SK-N-SH (cell line): ENCODE measurements at regions not wholly inside any gene's neighbourhood (a gene's known extent, or its start where the extent isn't known, plus 50 kb on each side); places are given as distances from the start of the nearest gene placed in this dataset.

ENCODE experiments used
- CTCF ChIA-PET: fragments of 300-600, 350-600 bp; formaldehyde crosslinking; extraction: SDS; loops from one replicate; lab custom pipeline; 2021; lab: Yijun Ruan, JAX
- POLR2A ChIA-PET: fragments of 350-600 bp; sonication (Branson Sonifier 250); formaldehyde crosslinking; extraction: SDS; loops from one replicate; lab custom pipeline; 2020; ENCODE audit warnings: antibody characterized with exemption, inconsistent platforms; lab: Yijun Ruan, JAX
- DNase-seq: peaks from one replicate; pipeline ENCODE4 v3.0.0; 2012
- H2AFZ ChIP-seq: fragments of 200-600 bp; sonication (generic); 2 replicates; pipeline ENCODE4 v1.8.1; 2016; ENCODE audit warnings: antibody characterized with exemption, mild to moderate bottlenecking, low read depth
- H3F3A ChIP-seq: fragments of 200-600 bp; sonication (generic); replicated peaks from 2 replicates; pipeline ENCODE3; 2016; ENCODE audit warnings: antibody characterized with exemption, mild to moderate bottlenecking; ENCODE audit not compliant: insufficient read depth
- H3K27ac ChIP-seq, 2 experiments: fragments of 200-500 bp in 1 of 2; fragments of 200-600 bp in 1 of 2; sonication (Bioruptor generic) in 1 of 2; sonication (generic), shearing (Covaris generic) in 1 of 2; 2 replicates each; pipeline versions ENCODE4 v1.5.1 to v1.6.1; 2014 to 2016; ENCODE audit warnings: low read depth in 2 of 2, inconsistent platforms in 1 of 2, low read length in 1 of 2, mild to moderate bottlenecking in 1 of 2, mixed read lengths in 1 of 2
- H3K27me3 ChIP-seq: fragments of 200-600 bp; sonication (generic), shearing (Covaris generic); 2 replicates; pipeline ENCODE4 v1.6.1; 2016; ENCODE audit warnings: mixed run types; ENCODE audit not compliant: insufficient read depth
- H3K36me3 ChIP-seq, 2 experiments: fragments of 200-500 bp in 1 of 2; fragments of 200-600 bp in 1 of 2; sonication (Bioruptor generic) in 1 of 2; sonication (generic) in 1 of 2; replicated peaks in 1 of 2; 2 replicates each; pipeline versions ENCODE3 to v1.5.1; 2014 to 2016; ENCODE audit warnings: low read length in 1 of 2, mild to moderate bottlenecking in 1 of 2; ENCODE audit not compliant: insufficient read depth in 2 of 2, control insufficient read depth in 1 of 2
- H3K4me1 ChIP-seq, 2 experiments: fragments of 200-500 bp in 1 of 2; fragments of 200-600 bp in 1 of 2; sonication (Bioruptor generic) in 1 of 2; sonication (generic), shearing (Covaris generic) in 1 of 2; 2 replicates each; pipeline versions ENCODE4 v1.5.1 to v1.6.1; 2014 to 2016; ENCODE audit warnings: low read depth in 1 of 2, low read length in 1 of 2, mixed run types in 1 of 2; ENCODE audit not compliant: insufficient read depth in 2 of 2, control insufficient read depth in 1 of 2
- H3K4me2 ChIP-seq: fragments of 200-600 bp; sonication (generic), shearing (Covaris generic); 2 replicates; pipeline ENCODE4 v1.6.1; 2017; ENCODE audit warnings: mixed run types
- H3K4me3 ChIP-seq, 2 experiments: fragments of 200-500 bp in 1 of 2; fragments of 200-600 bp in 1 of 2; sonication (Bioruptor generic) in 1 of 2; sonication (generic), shearing (Covaris generic) in 1 of 2; 2 replicates each; pipeline versions ENCODE4 v1.5.1 to v1.8.1; 2014 to 2016; ENCODE audit warnings: low read depth in 2 of 2, inconsistent platforms in 1 of 2, low read length in 1 of 2, mild to moderate bottlenecking in 1 of 2, mixed read lengths in 1 of 2, moderate library complexity in 1 of 2
- H3K79me2 ChIP-seq: fragments of 200-600 bp; sonication (generic); 2 replicates; pipeline ENCODE4 v1.8.1; 2017; ENCODE audit warnings: mild to moderate bottlenecking; ENCODE audit not compliant: insufficient read depth
- H3K9ac ChIP-seq: fragments of 200-600 bp; sonication (generic); 2 replicates; pipeline ENCODE4 v1.6.1; 2017; ENCODE audit warnings: mixed run types
- H3K9me2 ChIP-seq: fragments of 200-600 bp; sonication (generic); 2 replicates; pipeline ENCODE4 v1.6.1; 2017; ENCODE audit warnings: mixed run types
- H3K9me3 ChIP-seq: fragments of 200-600 bp; sonication (generic); 2 replicates; pipeline ENCODE4 v1.6.1; 2017; ENCODE audit warnings: mixed run types, mild to moderate bottlenecking, moderate library complexity
- H4K20me1 ChIP-seq: fragments of 200-600 bp; sonication (generic); 2 replicates; pipeline ENCODE4 v1.6.1; 2017; ENCODE audit warnings: mild to moderate bottlenecking, mixed run types; ENCODE audit not compliant: insufficient read depth
- CHD2 ChIP-seq: fragments of 150-350 bp; IDR thresholded peaks from 2 replicates; pipeline ENCODE4 v1.6.1; 2018; ENCODE audit warnings: low read length; ENCODE audit not compliant: partially characterized antibody
- FOSL2 ChIP-seq: IDR thresholded peaks from 2 replicates; pipeline ENCODE4 v1.4.0; 2012; ENCODE audit warnings: low read depth, mild to moderate bottlenecking, moderate library complexity, borderline replicate concordance
- FOXJ3 ChIP-seq: sonication (generic); formaldehyde crosslinking; IDR thresholded peaks from 2 replicates; pipeline ENCODE4 v1.5.1; 2020; ENCODE audit warnings: mild to moderate bottlenecking, missing genetic modification reagents
- GABPA ChIP-seq: IDR thresholded peaks from 2 replicates; pipeline ENCODE4 v1.4.0; 2012; ENCODE audit warnings: low read depth, mild to moderate bottlenecking
- MXI1 ChIP-seq: IDR thresholded peaks from 2 replicates; pipeline ENCODE4 v1.6.1; 2012; ENCODE audit warnings: mild to moderate bottlenecking, low read depth, low read length, improper control_type of control experiment
- POLR2AphosphoS5 ChIP-seq: IDR thresholded peaks from 2 replicates; pipeline ENCODE4 v1.6.1; 2012; ENCODE audit warnings: low read depth, low read length
- RAD21 ChIP-seq: IDR thresholded peaks from 2 replicates; pipeline ENCODE4 v1.6.1; 2012; ENCODE audit warnings: mild to moderate bottlenecking, low read length
- RFX5 ChIP-seq: IDR thresholded peaks from 2 replicates; pipeline ENCODE4 v1.6.1; 2012; ENCODE audit warnings: mild to moderate bottlenecking, improper control_type of control experiment, low read length
- RXRA ChIP-seq: IDR thresholded peaks from 2 replicates; pipeline ENCODE4 v1.4.0; 2012; ENCODE audit warnings: low read depth, mild to moderate bottlenecking, borderline replicate concordance
- SIN3A ChIP-seq: IDR thresholded peaks from 2 replicates; pipeline ENCODE4 v1.6.1; 2012; ENCODE audit warnings: low read depth, mild to moderate bottlenecking, low read length, moderate library complexity, borderline replicate concordance
- SMC3 ChIP-seq: IDR thresholded peaks from 2 replicates; pipeline ENCODE4 v1.6.1; 2012; ENCODE audit warnings: low read depth, low read length, improper control_type of control experiment
- TAF1 ChIP-seq: IDR thresholded peaks from 2 replicates; pipeline ENCODE4 v1.6.1; 2012; ENCODE audit warnings: low read depth, mild to moderate bottlenecking, low read length, moderate library complexity, borderline replicate concordance
- TEAD4 ChIP-seq: IDR thresholded peaks from 2 replicates; pipeline ENCODE4 v1.4.0; 2012; ENCODE audit warnings: mild to moderate bottlenecking, borderline replicate concordance; ENCODE audit not compliant: insufficient read depth
- YY1 ChIP-seq: IDR thresholded peaks from 2 replicates; pipeline ENCODE4 v1.4.0; 2012; ENCODE audit warnings: low read depth, mild to moderate bottlenecking
- WGBS: methylation state at CpG from one replicate; pipeline ENCODE4 v1.1.6; 2017; ENCODE audit warnings: low lambda C conversion rate; 5-methylcytosine and 5-hydroxymethylcytosine counted together

- Histone ChIP-seq H2AFZ (no peak overlapping the region), H3K9me3 (no peaks in the 10 kb centered on the region), H3K79me2 (no peaks in the 10 kb centered on the region), H4K20me1 (no peaks in the 10 kb centered on the region), H3K4me3 (no peak overlapping the region), H3K27me3 (no peaks in the 10 kb centered on the region), H3K4me2 (no peak overlapping the region), H3F3A (no peaks in the 10 kb centered on the region), H3K9ac (no peak overlapping the region), H3K9me2 (no peaks in the 10 kb centered on the region), H3K36me3 (no peaks in the 10 kb centered on the region), H3K27ac (no peak overlapping the region), H3K4me1 (no peaks in the 10 kb centered on the region)
- no peak for DNase-seq
- CTCF ChIA-PET = no interaction called here
- TF ChIP-seq YY1 = no peak
- no peak for TF ChIP-seq SIN3A
- TF ChIP-seq FOSL2 = no peak
- TF ChIP-seq SMC3 = no peak
- no peak for TF ChIP-seq CHD2
- TF ChIP-seq POLR2AphosphoS5 = no peak
- no peak for TF ChIP-seq TAF1
- no peak for TF ChIP-seq MXI1
- no peak for TF ChIP-seq RAD21
- POLR2A ChIA-PET = no interaction called here
- 6% methylated on average over 1 of the region's 1 CpG for WGBS
Observed at GRCh38 chr12:14058717-14059116, 77.3 kb upstream of the GRIN2B start.

- ChIA-PET POLR2A (no interaction called here), CTCF (no interaction called here)
Observed at GRCh38 chr12:14059548-14059947, 78.1 kb upstream of the GRIN2B start.

DNA sequence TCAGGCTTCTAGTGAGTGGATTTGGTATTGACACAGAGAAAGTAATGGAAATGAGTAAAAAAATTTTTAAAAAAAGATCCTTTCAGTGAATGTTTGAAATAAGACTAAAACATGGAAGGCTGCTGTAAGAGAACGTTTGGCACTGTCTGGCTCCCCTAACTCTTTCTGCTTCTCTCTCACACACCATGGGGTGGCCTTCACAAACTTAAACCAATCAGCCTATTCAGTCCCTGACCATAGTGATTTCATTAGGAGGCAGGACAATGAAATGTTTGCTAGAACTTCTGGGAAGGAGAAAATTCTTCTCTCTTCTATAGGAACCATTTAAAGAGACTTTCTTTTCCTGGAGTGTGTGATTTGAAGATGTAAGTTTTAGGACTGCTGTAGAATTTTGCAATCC is 84.2 kb upstream of the GRIN2B start:
- 3% methylated on average over 1 of the region's 1 CpG for WGBS
- ChIA-PET CTCF (interaction anchor here (1.1 kb wide), 1 partner anchor 102 kb away, joined by 3 read pairs; no protein-coding TSS in a partner anchor), POLR2A (no interaction called here)
- Histone ChIP-seq H3K9me2 (no peaks in the 10 kb centered on the region), H3K27me3 (no peaks in the 10 kb centered on the region), H2AFZ (no peak overlapping the region), H3K4me3 (no peak overlapping the region), H3K79me2 (no peaks in the 10 kb centered on the region), H3F3A (no peaks in the 10 kb centered on the region), H3K4me1 (no peaks in the 10 kb centered on the region), H3K36me3 (no peaks in the 10 kb centered on the region), H3K9ac (no peak overlapping the region), H3K4me2 (no peak overlapping the region), H4K20me1 (no peaks in the 10 kb centered on the region), H3K27ac (no peak overlapping the region), H3K9me3 (no peaks in the 10 kb centered on the region)
- TF ChIP-seq GABPA = no peak
- TF ChIP-seq SMC3 = no peak
- TF ChIP-seq RXRA = no peak
- no peak for TF ChIP-seq FOSL2
- TF ChIP-seq FOXJ3 (CRISPR knock-in tag) = no peak
- DNase-seq = no peak

More at GRCh38 chr12:14059548-14059947, 78.1 kb upstream of the GRIN2B start:
- Histone ChIP-seq H3K27me3 (no peaks in the 10 kb centered on the region), H4K20me1 (no peaks in the 10 kb centered on the region), H3K9me2 (no peaks in the 10 kb centered on the region), H3K79me2 (no peaks in the 10 kb centered on the region), H2AFZ (no peak overlapping the region), H3K4me1 (no peaks in the 10 kb centered on the region), H3K36me3 (no peaks in the 10 kb centered on the region), H3K4me3 (no peak overlapping the region), H3K9ac (no peak overlapping the region), H3K27ac (no peak overlapping the region), H3K4me2 (no peak overlapping the region), H3F3A (no peaks in the 10 kb centered on the region), H3K9me3 (no peaks in the 10 kb centered on the region)
- WGBS = 9% methylated on average over 2 of the region's 2 CpGs
- DNase-seq = no peak
- TF ChIP-seq GABPA (no peak), TEAD4 (no peak), TAF1 (no peak), RFX5 (no peak)
